Spinal cord (tissue), 9 donors: ENCODE measurements at regions not wholly inside any gene's neighbourhood (a gene's known extent, or its start where the extent isn't known, plus 50 kb on each side); places are given as distances from the start of the nearest gene placed in this dataset.
A peak's percentile ranks its signal among the peaks of the same experiment; 100 is the strongest.

ENCODE experiments used
- DNase-seq, 6 donors: peaks; one replicate each; pipeline versions ENCODE4 v3.0.0 to v3.0.0-alpha.2; 2013 to 2015; ENCODE audit warnings: low spot score in 6 of 6, low read depth in 4 of 6
- H3K27ac ChIP-seq: one replicate; pipeline ENCODE4 v1.5.1; 2013; ENCODE audit warnings: low read depth, low read length, control low read depth
- H3K27me3 ChIP-seq: one replicate; pipeline ENCODE4 v1.6.1; 2013; ENCODE audit warnings: low read length; ENCODE audit not compliant: control insufficient read depth, insufficient read depth
- H3K36me3 ChIP-seq: one replicate; pipeline ENCODE4 v1.6.1; 2013; ENCODE audit warnings: low read length; ENCODE audit not compliant: control insufficient read depth, insufficient read depth
- H3K4me1 ChIP-seq: one replicate; pipeline ENCODE4 v1.6.1; 2013; ENCODE audit warnings: low read length; ENCODE audit not compliant: control insufficient read depth, insufficient read depth
- H3K4me3 ChIP-seq: one replicate; pipeline ENCODE4 v1.5.1; 2013; ENCODE audit warnings: low read depth, low read length, control low read depth
- H3K9me3 ChIP-seq: one replicate; pipeline ENCODE4 v1.6.1; 2013; ENCODE audit warnings: low read length; ENCODE audit not compliant: control insufficient read depth, insufficient read depth
- WGBS: methylation state at CpG from one replicate; pipeline ENCODE4 v1.1.5; 2013; ENCODE audit warnings: missing lambda C conversion rate; ENCODE audit not compliant: insufficient coverage; 5-methylcytosine and 5-hydroxymethylcytosine counted together
- donor health status: healthy.

DNA sequence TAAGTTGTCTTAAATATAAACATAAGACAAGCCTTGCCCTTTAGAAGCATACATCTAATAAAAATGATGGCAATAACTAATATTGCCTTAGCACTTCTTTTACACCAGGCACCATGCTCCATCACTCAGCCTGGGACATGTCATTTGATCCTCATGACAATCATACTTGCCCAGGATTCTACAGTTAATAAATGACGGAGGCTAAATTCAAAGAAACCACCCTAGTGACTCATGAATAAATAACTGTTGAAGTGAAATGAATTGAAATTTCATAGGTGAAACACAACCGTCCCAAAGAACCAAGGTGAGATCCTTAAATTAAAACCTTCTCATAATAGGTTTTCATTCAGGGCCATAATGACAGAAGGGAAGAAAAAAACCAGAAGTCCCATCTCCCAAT, 89.5 kb downstream of the GRIN2B start:
- Histone ChIP-seq H3K27me3 (no peaks in the 10 kb centered on the region), H3K27ac (no peak overlapping the region), H3K36me3 (no peaks in the 10 kb centered on the region), H3K9me3 (no peaks in the 10 kb centered on the region), H3K4me1 (no peaks in the 10 kb centered on the region), H3K4me3 (no peak overlapping the region)
- DNase-seq, result no peak
- WGBS, result no CpG with 5 or more reads among the region's 2 CpGs

- peak in 1 of 6 donors; percentile 22 for DNase-seq
- no peak overlapping the region for H3K4me3 ChIP-seq
- H3K36me3 ChIP-seq, result no peaks in the 10 kb centered on the region
- no peaks in the 10 kb centered on the region for H3K4me1 ChIP-seq
- no peaks in the 10 kb centered on the region for H3K27me3 ChIP-seq
- WGBS, result no CpG with 5 or more reads among the region's 2 CpGs
- no peaks in the 10 kb centered on the region for H3K9me3 ChIP-seq
- no peak overlapping the region for H3K27ac ChIP-seq
Observed at GRCh38 chr12:13890943-13891342, 90.5 kb downstream of the GRIN2B start.

- no peak for DNase-seq
- H3K27me3 ChIP-seq, result no peaks in the 10 kb centered on the region
- WGBS, result 100% methylated on average over 2 of the region's 8 CpGs
- no peak overlapping the region for H3K4me3 ChIP-seq
- H3K4me1 ChIP-seq, result no peaks in the 10 kb centered on the region
- H3K27ac ChIP-seq, result no peak overlapping the region
- no peaks in the 10 kb centered on the region for H3K36me3 ChIP-seq
- H3K9me3 ChIP-seq, result no peaks in the 10 kb centered on the region
Observed at GRCh38 chr12:13887779-13888388, 93.5 kb downstream of the GRIN2B start.

- Histone ChIP-seq H3K36me3 (no peaks in the 10 kb centered on the region), H3K9me3 (no peaks in the 10 kb centered on the region), H3K4me1 (peaks cover 4% of the 10 kb centered on the region), H3K27me3 (no peaks in the 10 kb centered on the region), H3K27ac (no peak overlapping the region), H3K4me3 (no peak overlapping the region)
- no CpG with 5 or more reads among the region's 4 CpGs for WGBS
- no peak for DNase-seq
Observed at GRCh38 chr12:13882176-13882575, 99.2 kb downstream of the GRIN2B start.

- H3K27ac ChIP-seq, result no peak overlapping the region
- WGBS, result 78% methylated on average over 1 of the region's 4 CpGs
Observed at GRCh38 chr12:13880613-13881012, 100.8 kb downstream of the GRIN2B start.

DNA sequence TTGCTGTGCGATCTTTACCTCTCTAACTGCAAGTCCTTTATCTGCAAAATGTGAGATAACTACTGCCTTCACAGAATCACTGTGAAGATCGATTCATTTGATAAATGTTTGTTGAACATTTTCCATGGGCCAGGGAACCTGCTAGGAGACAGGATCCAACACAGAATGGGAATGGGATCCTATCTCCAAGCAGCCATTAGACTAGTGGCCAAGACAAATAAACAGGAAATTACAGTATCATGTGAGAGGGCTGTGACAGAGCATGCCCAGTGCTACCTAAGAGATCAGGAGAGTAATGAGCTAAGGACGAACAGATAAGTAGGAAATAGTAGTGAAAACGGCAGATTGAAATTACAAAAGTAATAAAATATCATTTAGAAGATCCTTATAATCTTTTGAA, 105.7 kb downstream of the GRIN2B start:
- no peak for DNase-seq
- Histone ChIP-seq H3K27me3 (no peaks in the 10 kb centered on the region), H3K4me3 (no peak overlapping the region), H3K36me3 (no peaks in the 10 kb centered on the region), H3K4me1 (peaks cover 4% of the 10 kb centered on the region), H3K27ac (no peak overlapping the region), H3K9me3 (no peaks in the 10 kb centered on the region)
- no CpG with 5 or more reads among the region's 4 CpGs for WGBS

More at GRCh38 chr12:13880613-13881012, 100.8 kb downstream of the GRIN2B start:
- peaks cover 4% of the 10 kb centered on the region for H3K4me1 ChIP-seq
- H3K9me3 ChIP-seq, result no peaks in the 10 kb centered on the region
- no peak overlapping the region for H3K4me3 ChIP-seq
- no peaks in the 10 kb centered on the region for H3K27me3 ChIP-seq
- no peaks in the 10 kb centered on the region for H3K36me3 ChIP-seq
- no peak for DNase-seq

GRCh38 chr12:13870255-13870654, 111.1 kb downstream of the GRIN2B start:
- WGBS, result 88% methylated on average over 2 of the region's 2 CpGs
- H3K9me3 ChIP-seq, result no peaks in the 10 kb centered on the region
- H3K27me3 ChIP-seq, result no peaks in the 10 kb centered on the region

GRCh38 chr12:13864081-13864673, 117.2 kb downstream of the GRIN2B start:
- 21% methylated on average over 4 of the region's 9 CpGs for WGBS
- H3K27ac ChIP-seq, result no peak overlapping the region
- H3K27me3 ChIP-seq, result no peaks in the 10 kb centered on the region
- no peaks in the 10 kb centered on the region for H3K4me1 ChIP-seq
- no peak overlapping the region for H3K4me3 ChIP-seq
- H3K9me3 ChIP-seq, result no peaks in the 10 kb centered on the region
- peak; percentile 35 to 95 (median 72) for DNase-seq
- no peaks in the 10 kb centered on the region for H3K36me3 ChIP-seq

More at GRCh38 chr12:13870255-13870654, 111.1 kb downstream of the GRIN2B start:
- Histone ChIP-seq H3K27ac (no peak overlapping the region), H3K4me3 (no peak overlapping the region), H3K36me3 (no peaks in the 10 kb centered on the region), H3K4me1 (no peaks in the 10 kb centered on the region)
- DNase-seq, result no peak

- Histone ChIP-seq H3K27me3 (no peaks in the 10 kb centered on the region), H3K9me3 (no peaks in the 10 kb centered on the region), H3K36me3 (no peaks in the 10 kb centered on the region), H3K4me3 (no peak overlapping the region), H3K4me1 (no peaks in the 10 kb centered on the region), H3K27ac (no peak overlapping the region)
- WGBS, result no CpG with 5 or more reads among the region's 5 CpGs
- no peak for DNase-seq
Observed at GRCh38 chr12:13857750-13858149, 123.7 kb downstream of the GRIN2B start.

- peaks cover 5% of the 10 kb centered on the region for H3K4me1 ChIP-seq
- WGBS, result 100% methylated on average over 1 of the region's 3 CpGs
- no peak overlapping the region for H3K4me3 ChIP-seq
- H3K27me3 ChIP-seq, result no peaks in the 10 kb centered on the region
- no peak overlapping the region for H3K27ac ChIP-seq
- DNase-seq, result no peak
- no peaks in the 10 kb centered on the region for H3K9me3 ChIP-seq
- no peaks in the 10 kb centered on the region for H3K36me3 ChIP-seq
Observed at GRCh38 chr12:13853471-13853870, 127.9 kb downstream of the GRIN2B start.
